ENCODE measurements at regions not wholly inside any gene's neighbourhood (a gene's known extent, or its start where the extent isn't known, plus 50 kb on each side); places are given as distances from the start of the nearest gene placed in this dataset.

DNA sequence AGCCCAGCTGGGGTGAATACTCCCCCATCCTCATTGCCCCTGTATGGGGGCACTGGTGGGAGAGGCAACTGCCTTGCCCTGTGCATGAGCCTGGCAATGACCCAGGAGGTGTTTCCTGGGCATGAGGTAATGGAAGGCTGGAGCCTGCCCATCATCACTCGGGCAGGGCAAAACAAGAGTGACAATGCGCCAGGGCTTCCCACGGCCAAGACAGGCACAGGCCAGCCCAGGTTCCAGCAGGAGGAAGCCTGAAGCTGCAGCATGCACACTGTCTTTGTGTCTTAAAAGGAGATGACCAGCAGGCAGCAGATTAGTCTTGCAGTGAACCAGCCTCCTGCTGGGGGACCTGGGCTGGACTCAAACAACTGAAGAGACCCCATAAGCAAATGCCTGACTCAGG, 92.2 kb upstream of the SMIM23 start:
- TF ChIP-seq POLR2A (IDR thresholded peaks at IDR 0.05) = no peak
- TF ChIP-seq, protein P1, sequence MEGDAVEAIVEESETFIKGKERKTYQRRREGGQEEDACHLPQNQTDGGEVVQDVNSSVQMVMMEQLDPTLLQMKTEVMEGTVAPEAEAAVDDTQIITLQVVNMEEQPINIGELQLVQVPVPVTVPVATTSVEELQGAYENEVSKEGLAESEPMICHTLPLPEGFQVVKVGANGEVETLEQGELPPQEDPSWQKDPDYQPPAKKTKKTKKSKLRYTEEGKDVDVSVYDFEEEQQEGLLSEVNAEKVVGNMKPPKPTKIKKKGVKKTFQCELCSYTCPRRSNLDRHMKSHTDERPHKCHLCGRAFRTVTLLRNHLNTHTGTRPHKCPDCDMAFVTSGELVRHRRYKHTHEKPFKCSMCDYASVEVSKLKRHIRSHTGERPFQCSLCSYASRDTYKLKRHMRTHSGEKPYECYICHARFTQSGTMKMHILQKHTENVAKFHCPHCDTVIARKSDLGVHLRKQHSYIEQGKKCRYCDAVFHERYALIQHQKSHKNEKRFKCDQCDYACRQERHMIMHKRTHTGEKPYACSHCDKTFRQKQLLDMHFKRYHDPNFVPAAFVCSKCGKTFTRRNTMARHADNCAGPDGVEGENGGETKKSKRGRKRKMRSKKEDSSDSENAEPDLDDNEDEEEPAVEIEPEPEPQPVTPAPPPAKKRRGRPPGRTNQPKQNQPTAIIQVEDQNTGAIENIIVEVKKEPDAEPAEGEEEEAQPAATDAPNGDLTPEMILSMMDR (IDR thresholded peaks at IDR 0.05 in 4 of 5, conservative IDR thresholded peaks at IDR 0.05 in 1 of 5) = no peak
- intact Hi-C loops (cut with DNase I; ENCODE audit: low total_unique reads) = no loop called here
- Histone ChIP-seq H3K9me3 (no peaks in the 10 kb centered on the region), H3K36me3 (no peaks in the 10 kb centered on the region), H3K4me1 (no peaks in the 10 kb centered on the region), H3K4me3 (no peak overlapping the region), H3K27me3 (no peaks in the 10 kb centered on the region), H3K27ac (no peak overlapping the region)
- ATAC-seq = no peak
- DNase-seq = no peak
- in situ Hi-C loops (cut with MboI; ENCODE audit: low sequenced_read_pairs in 4 of 4) = no loop called here

DNA sequence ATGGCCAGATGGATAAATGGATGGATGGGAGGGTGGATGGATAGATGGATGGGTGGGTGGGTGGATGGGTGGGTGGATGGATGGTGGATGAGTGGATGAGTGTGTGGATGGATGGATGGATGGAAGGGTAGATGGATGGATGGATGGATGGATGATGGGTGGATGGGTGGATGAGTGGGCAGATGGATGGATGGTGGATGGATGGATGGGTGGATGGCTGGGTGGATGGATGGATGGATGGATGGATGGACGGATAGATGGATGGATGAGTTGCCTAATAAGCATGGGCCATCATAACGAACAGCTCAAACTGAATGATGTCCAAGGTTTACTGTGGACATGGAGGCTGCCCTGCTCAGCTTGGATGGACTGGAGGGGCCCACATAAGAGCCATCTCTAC, 89.8 kb upstream of the SMIM23 start:
- Histone ChIP-seq H3K27ac (no peak overlapping the region), H3K4me3 (no peak overlapping the region), H3K36me3 (no peaks in the 10 kb centered on the region), H3K4me1 (no peaks in the 10 kb centered on the region), H3K9me3 (no peaks in the 10 kb centered on the region), H3K27me3 (no peaks in the 10 kb centered on the region)
- intact Hi-C loops (cut with DNase I; ENCODE audit: low total_unique reads) (loop anchor here (2.0 kb wide), 1 partner anchor 59 kb away; no protein-coding TSS in a partner anchor), in situ Hi-C loops (cut with MboI; ENCODE audit: low sequenced_read_pairs in 4 of 4) (no loop called here)
- ATAC-seq (no peak), DNase-seq (no peak)
- no peak for TF ChIP-seq POLR2A (IDR thresholded peaks at IDR 0.05)
- TF ChIP-seq, protein P1 (IDR thresholded peaks at IDR 0.05 in 4 of 5, conservative IDR thresholded peaks at IDR 0.05 in 1 of 5) = no peak

DNA sequence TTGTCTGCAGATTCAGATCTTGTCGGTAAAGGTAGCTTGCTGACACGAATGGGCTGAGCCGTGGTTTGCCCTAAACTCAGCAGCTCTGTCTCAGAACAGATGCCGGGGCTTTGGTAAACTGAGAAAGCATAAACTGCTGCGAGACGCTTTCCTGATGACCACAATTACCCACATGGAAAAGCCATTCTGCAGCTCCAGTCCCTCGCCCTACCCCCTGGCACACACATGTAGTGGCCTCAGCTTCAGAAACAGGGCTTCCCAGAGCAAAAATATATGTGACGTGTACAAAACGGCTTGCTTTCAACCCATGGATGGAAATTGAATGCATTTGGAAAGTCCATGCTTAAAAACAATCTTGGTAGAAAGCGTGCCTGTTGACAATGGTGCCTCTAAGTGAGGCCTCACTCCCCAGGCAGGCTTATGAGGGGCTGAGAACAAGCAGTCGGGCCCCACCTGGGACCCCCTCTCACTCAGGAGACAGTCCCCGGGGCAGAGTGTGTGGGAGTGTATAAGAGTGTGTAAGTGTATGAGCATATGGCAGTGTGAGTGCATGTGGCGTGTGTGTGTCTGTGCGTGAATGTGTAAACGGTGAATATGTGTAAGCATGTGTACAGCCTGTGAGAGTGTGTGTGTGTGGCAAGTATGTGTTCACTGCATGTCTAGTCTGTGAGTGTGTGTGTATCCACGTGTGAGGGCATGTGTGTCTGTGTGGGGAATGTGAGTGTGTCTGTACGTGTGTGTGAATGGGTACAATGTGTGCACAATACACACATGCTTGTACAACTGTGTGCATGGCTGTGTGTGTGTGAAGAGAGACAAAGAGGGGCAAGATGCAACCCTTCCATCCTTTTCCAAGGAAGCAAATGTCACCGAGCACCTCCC, 88.2 kb upstream of the SMIM23 start:
- no peak for TF ChIP-seq POLR2A (IDR thresholded peaks at IDR 0.05)
- TF ChIP-seq, protein P1 (IDR thresholded peaks at IDR 0.05 in 4 of 5, conservative IDR thresholded peaks at IDR 0.05 in 1 of 5) = no peak
- intact Hi-C loops (cut with DNase I; ENCODE audit: low total_unique reads) = no loop called here
- H3K4me3 ChIP-seq = no peak overlapping the region
- no peak overlapping the region for H3K27ac ChIP-seq
- in situ Hi-C loops (cut with MboI; ENCODE audit: low sequenced_read_pairs in 4 of 4) = no loop called here
- H3K4me1 ChIP-seq = no peaks in the 10 kb centered on the region
- no peaks in the 10 kb centered on the region for H3K27me3 ChIP-seq
- no peaks in the 10 kb centered on the region for H3K9me3 ChIP-seq
- no peaks in the 10 kb centered on the region for H3K36me3 ChIP-seq
- no peak for DNase-seq
- ATAC-seq = no peak

DNA sequence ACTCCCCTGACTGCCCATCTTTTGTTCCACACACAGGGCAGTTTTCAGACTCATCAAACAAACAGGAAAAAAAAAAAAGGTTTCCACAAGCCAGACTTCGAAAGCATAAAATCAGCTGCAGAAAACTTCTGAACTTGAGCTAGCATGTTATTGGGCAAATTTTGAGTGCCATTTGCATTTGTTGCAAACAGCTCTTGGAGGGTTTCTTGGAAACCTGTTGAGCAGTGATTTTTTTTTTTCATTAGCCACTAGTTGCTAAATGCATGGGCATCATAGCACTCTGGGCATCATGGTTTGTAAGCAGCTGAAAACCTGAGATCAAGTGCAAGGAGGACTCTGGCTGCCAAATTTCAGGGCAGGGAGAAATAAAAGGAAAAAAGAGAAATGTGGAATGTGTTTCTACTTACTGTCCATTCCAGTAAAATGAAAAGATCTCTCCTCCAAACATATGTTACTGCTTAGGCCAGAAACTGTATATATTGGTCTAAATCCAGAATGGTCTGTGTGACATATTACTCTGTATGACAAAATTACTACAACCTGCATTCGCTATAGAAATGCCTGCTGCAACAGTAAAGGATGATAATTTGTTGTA, 85.2 kb upstream of the SMIM23 start:
- in situ Hi-C loops (cut with MboI; ENCODE audit: low sequenced_read_pairs in 4 of 4) (no loop called here), intact Hi-C loops (cut with DNase I; ENCODE audit: low total_unique reads) (no loop called here)
- H3K9me3 ChIP-seq = no peaks in the 10 kb centered on the region
- no peaks in the 10 kb centered on the region for H3K27me3 ChIP-seq
- no peak overlapping the region for H3K4me3 ChIP-seq
- H3K4me1 ChIP-seq = no peaks in the 10 kb centered on the region
- no peaks in the 10 kb centered on the region for H3K36me3 ChIP-seq
- TF ChIP-seq, protein P1 (IDR thresholded peaks at IDR 0.05 in 4 of 5, conservative IDR thresholded peaks at IDR 0.05 in 1 of 5) = no peak
- no peak for TF ChIP-seq POLR2A (IDR thresholded peaks at IDR 0.05)
- no peak overlapping the region for H3K27ac ChIP-seq
- ATAC-seq (no peak), DNase-seq (no peak)

Data from gastrocnemius medialis (tissue), 4 donors.